ENCODE measurements at regions not wholly inside any gene's neighbourhood (a gene's known extent, or its start where the extent isn't known, plus 50 kb on each side); places are given as distances from the start of the nearest gene placed in this dataset.
A peak's percentile ranks its signal among the peaks of the same experiment; 100 is the strongest.

DNA sequence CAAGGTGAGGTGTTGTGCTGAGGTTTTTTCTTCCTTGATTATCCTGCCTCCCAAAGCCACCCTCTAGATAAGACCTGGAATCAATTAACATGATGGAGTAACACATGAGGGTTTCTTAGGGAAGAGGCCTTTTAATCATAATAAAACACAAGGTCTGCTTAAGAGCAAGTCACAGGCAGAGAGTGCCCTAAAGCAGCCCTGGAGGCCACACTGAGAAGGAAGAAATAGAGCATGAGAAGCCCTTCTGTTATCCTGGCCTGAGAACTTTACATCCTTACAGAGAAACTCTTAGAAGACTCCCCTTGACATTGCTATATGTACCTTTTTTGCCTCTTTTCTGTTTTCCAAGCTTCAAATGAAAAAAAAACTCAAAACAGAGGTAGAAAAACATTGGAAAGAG is 132.3 kb downstream of the CEP57L1 start:
- no peak for TF ChIP-seq NANOG (IDR thresholded peaks at IDR 0.05; ENCODE audit: borderline replicate concordance)
- no peak for TF ChIP-seq POLR2AphosphoS5 (IDR thresholded peaks at IDR 0.05; ENCODE audit: low read depth)
- TF ChIP-seq REST (IDR thresholded peaks at IDR 0.05; ENCODE audit: unreplicated experiment) = no peak
- no peak for TF ChIP-seq CTCF (conservative IDR thresholded peaks at IDR 0.05; ENCODE audit: low read depth in 2 of 2)
- TF ChIP-seq STAT1 (IDR thresholded peaks at IDR 0.05; ENCODE audit: unreplicated experiment) = no peak
- TF ChIP-seq ZNF114 (CRISPR knock-in tag; IDR thresholded peaks at IDR 0.05) = no peak
- H3K4me3 Mint-ChIP-seq = no peak overlapping the region
- H3K27ac ChIP-seq (ENCODE audit: low read depth) = no peak overlapping the region
- no peak overlapping the region for H3K4me2 ChIP-seq
- no peak overlapping the region for H3K27ac Mint-ChIP-seq
- no peaks in the 10 kb centered on the region for H3K36me3 ChIP-seq (ENCODE audit: insufficient read depth)
- no peaks in the 10 kb centered on the region for H4K20me1 ChIP-seq (replicated peaks; ENCODE audit: insufficient read depth)
- no peaks in the 10 kb centered on the region for H3K79me2 ChIP-seq (replicated peaks; ENCODE audit: insufficient read depth)
- no peaks in the 10 kb centered on the region for H3F3A ChIP-seq (replicated peaks; ENCODE audit: low read depth)
- no peaks in the 10 kb centered on the region for H3K27me3 Mint-ChIP-seq (ENCODE audit: insufficient read depth, low read depth, poor library complexity)
- DNase-seq (ENCODE audit: low spot score) = no peak
- no peak overlapping the region for H3K4me3 ChIP-seq
- peak overlapping the region; percentile 69; the same call in 1 of the 2 replicates for H2AFZ ChIP-seq
- no peaks in the 10 kb centered on the region for H3K9me3 Mint-ChIP-seq
- H3K9me2 ChIP-seq (ENCODE audit: insufficient read depth) = no peaks in the 10 kb centered on the region
- H3K27me3 ChIP-seq (ENCODE audit: insufficient read depth) = no peaks in the 10 kb centered on the region
- H3K4me1 Mint-ChIP-seq = no peaks in the 10 kb centered on the region
- H3K36me3 Mint-ChIP-seq (ENCODE audit: low read depth) = no peaks in the 10 kb centered on the region
- H3K4me1 ChIP-seq (ENCODE audit: insufficient read depth) = no peaks in the 10 kb centered on the region
- no peak for ATAC-seq

GRCh38 chr6:109226353-109226752 is 131.0 kb downstream of the CEP57L1 start:
- Histone ChIP-seq H3K79me2 (replicated peaks; ENCODE audit: insufficient read depth) (no peaks in the 10 kb centered on the region), H3K27ac (ENCODE audit: low read depth) (no peak overlapping the region), H2AFZ (no peak overlapping the region), H3K4me3 (no peak overlapping the region), H3K4me1 (ENCODE audit: insufficient read depth) (no peaks in the 10 kb centered on the region), H3K4me2 (no peak overlapping the region), H3K9me2 (ENCODE audit: insufficient read depth) (no peaks in the 10 kb centered on the region), H3K36me3 (ENCODE audit: insufficient read depth) (no peaks in the 10 kb centered on the region), H3K27me3 (ENCODE audit: insufficient read depth) (no peaks in the 10 kb centered on the region), H4K20me1 (replicated peaks; ENCODE audit: insufficient read depth) (no peaks in the 10 kb centered on the region), H3F3A (replicated peaks; ENCODE audit: low read depth) (no peaks in the 10 kb centered on the region)
- H3K27ac Mint-ChIP-seq = no peak overlapping the region
- no peaks in the 10 kb centered on the region for H3K36me3 Mint-ChIP-seq (ENCODE audit: low read depth)
- H3K4me1 Mint-ChIP-seq = no peaks in the 10 kb centered on the region
- no peaks in the 10 kb centered on the region for H3K27me3 Mint-ChIP-seq (ENCODE audit: insufficient read depth, low read depth, poor library complexity)
- DNase-seq (ENCODE audit: low spot score) (no peak), ATAC-seq (no peak)
- H3K9me3 Mint-ChIP-seq = no peaks in the 10 kb centered on the region
- H3K4me3 Mint-ChIP-seq = no peak overlapping the region
- no peak for TF ChIP-seq ZNF462 (CRISPR knock-in tag; IDR thresholded peaks at IDR 0.05)
- TF ChIP-seq REST (IDR thresholded peaks at IDR 0.05; ENCODE audit: unreplicated experiment) = no peak
